GM18907 (cell line): ENCODE measurements at regions not wholly inside any gene's neighbourhood (a gene's known extent, or its start where the extent isn't known, plus 50 kb on each side); places are given as distances from the start of the nearest gene placed in this dataset.
A peak's percentile ranks its signal among the peaks of the same experiment; 100 is the strongest.

Experiments used
- ATAC-seq: cut with Tn5 transposase; IDR thresholded peaks from one replicate; pipeline ENCODE4 v1.9.1; 2021; ENCODE audit warnings: mild to moderate bottlenecking, moderate library complexity; ENCODE audit not compliant: unreplicated experiment

- no peak for ATAC-seq
Observed at GRCh38 chr2:183991968-183992367, 606.4 kb upstream of the ZNF804A start.

GRCh38 chr2:183993052-183993451 lies 605.3 kb upstream of the ZNF804A start:
- peak; percentile 68 for ATAC-seq

GRCh38 chr2:183995632-183996031 lies 602.7 kb upstream of the ZNF804A start:
- no peak for ATAC-seq

GRCh38 chr2:183996825-183997793 lies 601.2 kb upstream of the ZNF804A start:
- ATAC-seq = no peak

GRCh38 chr2:183998041-183998796 lies 600.1 kb upstream of the ZNF804A start:
- peak; percentile 95 for ATAC-seq

GRCh38 chr2:183998797-183999190 lies 599.5 kb upstream of the ZNF804A start:
- peak; percentile 23 for ATAC-seq

GRCh38 chr2:184004289-184004947 lies 593.9 kb upstream of the ZNF804A start:
- ATAC-seq = peak; percentile 92

GRCh38 chr2:184004948-184005672 lies 593.2 kb upstream of the ZNF804A start:
- ATAC-seq = peak; percentile 36

GRCh38 chr2:184006998-184007397 lies 591.3 kb upstream of the ZNF804A start:
- no peak for ATAC-seq

- ATAC-seq = no peak
Observed at GRCh38 chr2:184026961-184027360, 571.4 kb upstream of the ZNF804A start.

GRCh38 chr2:184030245-184030644 lies 568.1 kb upstream of the ZNF804A start:
- ATAC-seq = no peak

- no peak for ATAC-seq
Observed at GRCh38 chr2:184030989-184031388, 567.3 kb upstream of the ZNF804A start.

- no peak for ATAC-seq
Observed at GRCh38 chr2:184031402-184032147, 566.8 kb upstream of the ZNF804A start.

- no peak for ATAC-seq
Observed at GRCh38 chr2:184032983-184033382, 565.3 kb upstream of the ZNF804A start.

- ATAC-seq = no peak
Observed at GRCh38 chr2:184037273-184037672, 561.1 kb upstream of the ZNF804A start.

GRCh38 chr2:184039493-184039892 lies 558.8 kb upstream of the ZNF804A start:
- no peak for ATAC-seq

- no peak for ATAC-seq
Observed at GRCh38 chr2:184040230-184040629, 558.1 kb upstream of the ZNF804A start.

- no peak for ATAC-seq
Observed at GRCh38 chr2:184041077-184041476, 557.3 kb upstream of the ZNF804A start.

GRCh38 chr2:184041777-184042176 lies 556.6 kb upstream of the ZNF804A start:
- no peak for ATAC-seq

GRCh38 chr2:184047536-184047935 lies 550.8 kb upstream of the ZNF804A start:
- ATAC-seq = no peak
